Esophagus squamous epithelium (tissue), 4 donors: ENCODE measurements at regions not wholly inside any gene's neighbourhood (a gene's known extent, or its start where the extent isn't known, plus 50 kb on each side); places are given as distances from the start of the nearest gene placed in this dataset.

Source experiments
- CTCF ChIP-seq, 6 experiments: fragments of 450-650 bp in 4 of 6; fragments of 200-600 bp in 2 of 6; sonication (generic) in 2 of 6; IDR thresholded peaks; one replicate each; pipeline ENCODE4 v1.5.1; 2016 to 2019; ENCODE audit warnings: antibody characterized with exemption in 6 of 6, mild to moderate bottlenecking in 4 of 6, moderate library complexity in 4 of 6
- POLR2A ChIP-seq, 4 donors: fragments of 450-650 bp; IDR thresholded peaks; one replicate each; pipeline ENCODE4 v1.6.1; 2017; ENCODE audit warnings: antibody characterized with exemption in 4 of 4, mild to moderate bottlenecking in 4 of 4, moderate library complexity in 3 of 4

- TF ChIP-seq CTCF (IDR thresholded peaks at IDR 0.05) (no peak), POLR2A (IDR thresholded peaks at IDR 0.05) (no peak)
Measured at GRCh38 chr5:31119938-31120641, 73.4 kb upstream of the CDH6 start.
